GM23248 (cell line): ENCODE measurements at regions not wholly inside any gene's neighbourhood (a gene's known extent, or its start where the extent isn't known, plus 50 kb on each side); places are given as distances from the start of the nearest gene placed in this dataset.

ENCODE experiments used
- DNase-seq: peaks from one replicate; pipeline ENCODE4 v3.0.0-alpha.2; 2015
- H2AFZ ChIP-seq: fragments of 200-600 bp; sonication (generic); 2 replicates; pipeline ENCODE4 v1.6.1; 2016; ENCODE audit warnings: antibody characterized with exemption
- H3F3A ChIP-seq: fragments of 200-600 bp; sonication (generic); 2 replicates; pipeline ENCODE4 v1.6.1; 2016; ENCODE audit warnings: mild to moderate bottlenecking, antibody characterized with exemption, mixed run types; ENCODE audit not compliant: insufficient read depth
- H3K27ac ChIP-seq: fragments of 200-600 bp; sonication (generic); 2 replicates; pipeline ENCODE4 v1.5.1; 2016; ENCODE audit warnings: mild to moderate bottlenecking
- H3K27me3 ChIP-seq: fragments of 200-600 bp; sonication (generic); replicated peaks from 2 replicates; pipeline ENCODE4 v1.6.1; 2016; ENCODE audit warnings: mild to moderate bottlenecking; ENCODE audit not compliant: insufficient read depth
- H3K36me3 ChIP-seq: fragments of 200-600 bp; sonication (generic); 2 replicates; pipeline ENCODE4 v1.6.1; 2016; ENCODE audit warnings: low read depth, mild to moderate bottlenecking
- H3K4me1 ChIP-seq: fragments of 200-600 bp; sonication (generic); 2 replicates; pipeline ENCODE4 v1.6.1; 2016; ENCODE audit warnings: mild to moderate bottlenecking; ENCODE audit not compliant: insufficient read depth
- H3K4me2 ChIP-seq: fragments of 200-600 bp; sonication (generic); one replicate; pipeline ENCODE4 v1.6.1; 2016; ENCODE audit warnings: mild to moderate bottlenecking; ENCODE audit not compliant: unreplicated experiment
- H3K4me3 ChIP-seq: fragments of 200-600 bp; sonication (generic); 2 replicates; pipeline ENCODE4 v1.5.1; 2016; ENCODE audit warnings: mild to moderate bottlenecking
- H3K79me2 ChIP-seq: fragments of 200-600 bp; sonication (generic); 2 replicates; pipeline ENCODE4 v1.6.1; 2016; ENCODE audit warnings: mild to moderate bottlenecking; ENCODE audit not compliant: insufficient read depth
- H3K9ac ChIP-seq: fragments of 200-600 bp; sonication (generic); 2 replicates; pipeline ENCODE4 v1.6.1; 2016; ENCODE audit warnings: mild to moderate bottlenecking
- H3K9me2 ChIP-seq: fragments of 200-600 bp; sonication (generic); 2 replicates; pipeline ENCODE4 v1.6.1; 2016; ENCODE audit warnings: mixed run types, mild to moderate bottlenecking, moderate library complexity; ENCODE audit not compliant: insufficient read depth
- H3K9me3 ChIP-seq: fragments of 200-600 bp; sonication (generic); one replicate; pipeline ENCODE4 v1.6.1; 2017; ENCODE audit warnings: low read depth
- H4K20me1 ChIP-seq: fragments of 200-600 bp; sonication (generic); 2 replicates; pipeline ENCODE4 v1.6.0; 2016; ENCODE audit not compliant: insufficient read depth
- EZH2 ChIP-seq: fragments of 200-600 bp; sonication (generic); IDR thresholded peaks from 2 replicates; pipeline ENCODE4 v1.6.1; 2018; ENCODE audit warnings: antibody characterized with exemption, mild to moderate bottlenecking; ENCODE audit not compliant: insufficient read depth, poor library complexity, severe bottlenecking
- EZH2phosphoT487 ChIP-seq: fragments of 200-600 bp; sonication (generic); IDR thresholded peaks from 2 replicates; pipeline ENCODE4 v1.6.1; 2018; ENCODE audit warnings: antibody characterized with exemption, moderate library complexity, mild to moderate bottlenecking, low read depth; ENCODE audit not compliant: insufficient read depth
- WGBS, 2 experiments: methylation state at CpG; one replicate each; pipeline ENCODE4 v1.1.6; 2015 to 2017; ENCODE audit warnings: low lambda C conversion rate in 2 of 2, low coverage in 1 of 2; ENCODE audit errors: missing lambda C conversion rate in 2 of 2; 5-methylcytosine and 5-hydroxymethylcytosine counted together
- in situ Hi-C: fragments of 300-500 bp; cut with MboI; formaldehyde crosslinking; loops from 2 replicates; pipeline ENCODE4 v1.15.0; 2020

- WGBS, 2 experiments: 73 to 76% methylated on average over 10 of the region's 10 CpGs
- no peaks in the 10 kb centered on the region for H3K9me3 ChIP-seq
- no peaks in the 10 kb centered on the region for H4K20me1 ChIP-seq
- no peaks in the 10 kb centered on the region for H3K9me2 ChIP-seq
- no peaks in the 10 kb centered on the region for H3K27me3 ChIP-seq
- H3K4me2 ChIP-seq: no peak overlapping the region
- H3K4me1 ChIP-seq: no peaks in the 10 kb centered on the region
- H3K4me3 ChIP-seq: no peak overlapping the region
- no peak for DNase-seq
- in situ Hi-C loops: no loop called here
- no peaks in the 10 kb centered on the region for H3K36me3 ChIP-seq
- no peaks in the 10 kb centered on the region for H3K79me2 ChIP-seq
- no peak overlapping the region for H3K9ac ChIP-seq
- H3K27ac ChIP-seq: no peak overlapping the region
- no peak overlapping the region for H2AFZ ChIP-seq
- TF ChIP-seq EZH2: no peak
- no peaks in the 10 kb centered on the region for H3F3A ChIP-seq
Measured at GRCh38 chr6:168928012-168928411, 325.6 kb downstream of the THBS2 start.

- in situ Hi-C loops: no loop called here
- Histone ChIP-seq H3K4me2 (no peak overlapping the region), H3K9me3 (no peaks in the 10 kb centered on the region), H3K36me3 (no peaks in the 10 kb centered on the region), H3K4me1 (no peaks in the 10 kb centered on the region), H3K27ac (no peak overlapping the region), H4K20me1 (no peaks in the 10 kb centered on the region), H2AFZ (no peak overlapping the region), H3K27me3 (no peaks in the 10 kb centered on the region), H3K9me2 (no peaks in the 10 kb centered on the region), H3K9ac (no peak overlapping the region), H3K79me2 (no peaks in the 10 kb centered on the region), H3F3A (no peaks in the 10 kb centered on the region), H3K4me3 (no peak overlapping the region)
- DNase-seq: no peak
- TF ChIP-seq EZH2phosphoT487 (no peak), EZH2 (no peak)
- 85 to 87% methylated on average over 10 of the region's 10 CpGs for WGBS, 2 experiments
Measured at GRCh38 chr6:168927026-168927425, 326.6 kb downstream of the THBS2 start.

GRCh38 chr6:168926306-168926705, 327.3 kb downstream of the THBS2 start:
- Histone ChIP-seq H3K4me2 (no peak overlapping the region), H3K4me3 (no peak overlapping the region), H3K9me3 (no peaks in the 10 kb centered on the region), H3F3A (no peaks in the 10 kb centered on the region), H3K79me2 (no peaks in the 10 kb centered on the region), H3K4me1 (no peaks in the 10 kb centered on the region), H3K9me2 (no peaks in the 10 kb centered on the region), H3K9ac (no peak overlapping the region), H3K36me3 (no peaks in the 10 kb centered on the region), H3K27me3 (no peaks in the 10 kb centered on the region), H4K20me1 (no peaks in the 10 kb centered on the region), H3K27ac (no peak overlapping the region), H2AFZ (no peak overlapping the region)
- no peak for TF ChIP-seq EZH2
- no peak for TF ChIP-seq EZH2phosphoT487
- in situ Hi-C loops: no loop called here
- no peak for DNase-seq
- 79 to 85% methylated on average over 15 of the region's 15 CpGs for WGBS, 2 experiments

DNA sequence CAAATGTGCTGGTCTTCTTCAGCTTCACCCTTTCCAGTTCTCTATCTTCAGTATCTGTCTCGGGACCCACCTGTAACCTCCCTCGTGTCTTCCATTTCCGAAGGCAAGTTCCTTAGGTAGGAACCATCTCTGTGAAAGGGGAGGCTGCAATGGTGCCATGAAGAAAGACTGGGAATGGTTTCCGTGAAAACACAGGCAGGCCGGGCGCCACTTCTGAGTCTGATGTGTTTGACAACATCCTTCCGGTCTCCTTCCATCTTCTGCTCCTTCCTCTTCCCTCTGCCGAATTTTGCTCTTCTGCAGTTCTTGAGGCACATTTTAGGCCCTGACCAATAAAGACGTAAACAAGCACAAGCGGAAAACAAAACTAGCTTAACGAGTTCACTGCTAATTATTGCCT, 328.0 kb downstream of the THBS2 start:
- Histone ChIP-seq H3K36me3 (no peaks in the 10 kb centered on the region), H4K20me1 (no peaks in the 10 kb centered on the region), H3F3A (no peaks in the 10 kb centered on the region), H3K27ac (no peak overlapping the region), H3K27me3 (no peaks in the 10 kb centered on the region), H3K4me3 (no peak overlapping the region), H3K9me3 (no peaks in the 10 kb centered on the region), H2AFZ (no peak overlapping the region), H3K9ac (no peak overlapping the region), H3K79me2 (no peaks in the 10 kb centered on the region), H3K4me2 (no peak overlapping the region), H3K4me1 (no peaks in the 10 kb centered on the region), H3K9me2 (no peaks in the 10 kb centered on the region)
- 81 to 82% methylated on average over 11 of the region's 11 CpGs for WGBS, 2 experiments
- DNase-seq: no peak
- no peak for TF ChIP-seq EZH2phosphoT487
- TF ChIP-seq EZH2: no peak
- in situ Hi-C loops: no loop called here

- Histone ChIP-seq H3K9me2 (no peaks in the 10 kb centered on the region), H3F3A (no peaks in the 10 kb centered on the region), H3K79me2 (no peaks in the 10 kb centered on the region), H2AFZ (no peak overlapping the region), H3K36me3 (no peaks in the 10 kb centered on the region), H3K9me3 (no peaks in the 10 kb centered on the region), H3K27me3 (no peaks in the 10 kb centered on the region), H3K9ac (no peak overlapping the region), H3K4me1 (no peaks in the 10 kb centered on the region), H3K4me3 (no peak overlapping the region), H3K4me2 (no peak overlapping the region), H4K20me1 (no peaks in the 10 kb centered on the region), H3K27ac (no peak overlapping the region)
- DNase-seq: no peak
- in situ Hi-C loops: loop anchor here (25.0 kb wide), 1 partner anchor 714 kb away; no protein-coding TSS in a partner anchor
- TF ChIP-seq EZH2 (no peak), EZH2phosphoT487 (no peak)
- WGBS, 2 experiments: 80% methylated on average over 7 of the region's 7 CpGs
Measured at GRCh38 chr6:168923171-168923570, 330.5 kb downstream of the THBS2 start.
